NCI-H226 (cell line): ENCODE measurements at regions not wholly inside any gene's neighbourhood (a gene's known extent, or its start where the extent isn't known, plus 50 kb on each side); places are given as distances from the start of the nearest gene placed in this dataset.
A peak's percentile ranks its signal among the peaks of the same experiment; 100 is the strongest.
"Not testable (repeated sequence)": the region's sequence is repeated elsewhere in the genome, so short reads cannot be mapped to it uniquely, and the experiment has no call there.

ENCODE experiments used
- DNase-seq: peaks from one replicate; pipeline ENCODE4 v3.0.0-alpha.2; 2015

GRCh38 chr1:101185421-101185820 is 51.4 kb upstream of the S1PR1 start:
- peak; percentile 70 for DNase-seq

- DNase-seq = peak; percentile 43
Measured at GRCh38 chr1:101183388-101183699, 53.5 kb upstream of the S1PR1 start.

GRCh38 chr1:101182627-101183387 is 54.0 kb upstream of the S1PR1 start:
- no peak for DNase-seq

GRCh38 chr1:101181930-101182329 is 54.9 kb upstream of the S1PR1 start:
- DNase-seq = peak; percentile 41

GRCh38 chr1:101178688-101179491 is 57.9 kb upstream of the S1PR1 start:
- no peak for DNase-seq

GRCh38 chr1:101178341-101178687 is 58.5 kb upstream of the S1PR1 start:
- DNase-seq = no peak

GRCh38 chr1:101175886-101176285 is 60.9 kb upstream of the S1PR1 start:
- DNase-seq = no peak

GRCh38 chr1:101175466-101175865 is 61.4 kb upstream of the S1PR1 start:
- DNase-seq = no peak

GRCh38 chr1:101174722-101175121 is 62.1 kb upstream of the S1PR1 start:
- DNase-seq = peak; percentile 88

GRCh38 chr1:101174298-101174697 is 62.5 kb upstream of the S1PR1 start:
- DNase-seq = not testable (repeated sequence)

GRCh38 chr1:101170506-101171050 is 66.2 kb upstream of the S1PR1 start:
- DNase-seq = no peak

GRCh38 chr1:101167891-101168290 is 68.9 kb upstream of the S1PR1 start:
- no peak for DNase-seq

GRCh38 chr1:101166583-101167120 is 70.2 kb upstream of the S1PR1 start:
- DNase-seq = no peak

- DNase-seq = no peak
Measured at GRCh38 chr1:101165954-101166353, 70.9 kb upstream of the S1PR1 start.

- DNase-seq = no peak
Measured at GRCh38 chr1:101165532-101165931, 71.3 kb upstream of the S1PR1 start.

- no peak for DNase-seq
Measured at GRCh38 chr1:101164776-101165175, 72.0 kb upstream of the S1PR1 start.

- no peak for DNase-seq
Measured at GRCh38 chr1:101162736-101163735, 73.8 kb upstream of the S1PR1 start.

- no peak for DNase-seq
Measured at GRCh38 chr1:101162300-101162699, 74.5 kb upstream of the S1PR1 start.

GRCh38 chr1:101161619-101162018 is 75.2 kb upstream of the S1PR1 start:
- no peak for DNase-seq

- DNase-seq = no peak
Measured at GRCh38 chr1:101158424-101158823, 78.4 kb upstream of the S1PR1 start.

- no peak for DNase-seq
Measured at GRCh38 chr1:101154547-101154946, 82.3 kb upstream of the S1PR1 start.

GRCh38 chr1:101153692-101154091 is 83.1 kb upstream of the S1PR1 start:
- no peak for DNase-seq

- DNase-seq = no peak
Measured at GRCh38 chr1:101152633-101153032, 84.2 kb upstream of the S1PR1 start.
